Neural cell (in vitro differentiated cells): ENCODE measurements at regions not wholly inside any gene's neighbourhood (a gene's known extent, or its start where the extent isn't known, plus 50 kb on each side); places are given as distances from the start of the nearest gene placed in this dataset.

ENCODE experiments used
- EP300 ChIP-seq: fragments of 450-650 bp; conservative IDR thresholded peaks from 2 replicates; pipeline ENCODE4 v1.6.1; 2014; ENCODE audit warnings: antibody characterized with exemption, mild to moderate bottlenecking, moderate library complexity; ENCODE audit not compliant: poor library complexity, severe bottlenecking
- EZH2 ChIP-seq: fragments of 200-600, 300-800 bp; shearing (Covaris generic), sonication (generic); IDR thresholded peaks from 2 replicates; pipeline ENCODE4 v1.6.1; 2014; ENCODE audit warnings: antibody characterized with exemption, low read length, borderline replicate concordance, mild to moderate bottlenecking; ENCODE audit not compliant: insufficient read depth, poor library complexity, severe bottlenecking
- POLR2AphosphoS5 ChIP-seq: IDR thresholded peaks from 2 replicates; pipeline ENCODE4 v1.6.1; 2012
- TF ChIP-seq, protein P1 (sequence below): fragments of 450-650 bp; IDR thresholded peaks from 2 replicates; pipeline ENCODE4 v1.5.1; 2014; ENCODE audit warnings: antibody characterized with exemption, mild to moderate bottlenecking, moderate library complexity; ENCODE audit not compliant: poor library complexity, severe bottlenecking

DNA sequence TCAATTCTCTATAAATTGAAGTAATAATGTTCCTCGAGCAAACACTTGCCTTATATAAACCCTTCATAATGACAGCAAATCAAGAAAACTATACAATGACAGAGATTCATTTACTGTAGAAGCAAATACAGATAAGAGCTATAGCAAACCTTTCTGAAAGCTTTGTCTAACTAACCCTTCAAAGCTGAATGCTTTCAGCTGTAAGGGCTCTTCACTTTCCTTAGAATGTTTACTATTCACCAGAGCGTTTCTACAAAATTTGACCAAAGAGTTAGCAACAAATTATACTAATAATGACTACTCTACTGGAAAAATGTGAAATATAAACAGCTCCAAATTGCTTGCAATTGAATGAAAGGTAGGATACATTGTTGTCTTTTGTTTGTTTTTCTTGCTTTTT, 218.1 kb downstream of the SLITRK5 start:
- TF ChIP-seq EP300 (peak; percentile 60), POLR2AphosphoS5 (peak; percentile 24), EZH2 (no peak)
- TF ChIP-seq, protein P1, sequence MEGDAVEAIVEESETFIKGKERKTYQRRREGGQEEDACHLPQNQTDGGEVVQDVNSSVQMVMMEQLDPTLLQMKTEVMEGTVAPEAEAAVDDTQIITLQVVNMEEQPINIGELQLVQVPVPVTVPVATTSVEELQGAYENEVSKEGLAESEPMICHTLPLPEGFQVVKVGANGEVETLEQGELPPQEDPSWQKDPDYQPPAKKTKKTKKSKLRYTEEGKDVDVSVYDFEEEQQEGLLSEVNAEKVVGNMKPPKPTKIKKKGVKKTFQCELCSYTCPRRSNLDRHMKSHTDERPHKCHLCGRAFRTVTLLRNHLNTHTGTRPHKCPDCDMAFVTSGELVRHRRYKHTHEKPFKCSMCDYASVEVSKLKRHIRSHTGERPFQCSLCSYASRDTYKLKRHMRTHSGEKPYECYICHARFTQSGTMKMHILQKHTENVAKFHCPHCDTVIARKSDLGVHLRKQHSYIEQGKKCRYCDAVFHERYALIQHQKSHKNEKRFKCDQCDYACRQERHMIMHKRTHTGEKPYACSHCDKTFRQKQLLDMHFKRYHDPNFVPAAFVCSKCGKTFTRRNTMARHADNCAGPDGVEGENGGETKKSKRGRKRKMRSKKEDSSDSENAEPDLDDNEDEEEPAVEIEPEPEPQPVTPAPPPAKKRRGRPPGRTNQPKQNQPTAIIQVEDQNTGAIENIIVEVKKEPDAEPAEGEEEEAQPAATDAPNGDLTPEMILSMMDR, result no peak
